ENCODE measurements at regions not wholly inside any gene's neighbourhood (a gene's known extent, or its start where the extent isn't known, plus 50 kb on each side); places are given as distances from the start of the nearest gene placed in this dataset.

DNA sequence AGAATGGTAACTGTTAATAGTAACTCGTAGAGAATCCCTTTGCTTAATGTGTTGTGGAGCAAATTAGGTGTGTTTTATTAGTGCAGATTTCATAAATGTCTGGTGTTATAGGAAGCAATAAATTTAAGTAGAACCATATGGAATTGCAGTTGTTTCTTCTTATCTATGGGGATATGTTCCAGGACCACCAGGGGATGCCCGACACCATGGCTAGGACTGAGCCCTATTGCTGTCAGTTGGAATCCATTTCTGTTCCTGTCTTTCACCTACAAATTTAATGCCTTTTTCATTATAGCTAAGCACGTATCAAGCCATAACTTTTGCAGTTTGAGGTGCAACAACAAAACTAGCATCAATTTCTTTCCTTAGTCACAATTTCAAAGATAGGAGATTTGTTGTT, 72.5 kb downstream of the DDIT4L start:
- in situ Hi-C loops (cut with HindIII; ENCODE audit: low sequenced_read_pairs) = no loop called here
- DNase-seq (ENCODE audit: low read depth, low spot score) = no peak
- TF ChIP-seq, protein P1, sequence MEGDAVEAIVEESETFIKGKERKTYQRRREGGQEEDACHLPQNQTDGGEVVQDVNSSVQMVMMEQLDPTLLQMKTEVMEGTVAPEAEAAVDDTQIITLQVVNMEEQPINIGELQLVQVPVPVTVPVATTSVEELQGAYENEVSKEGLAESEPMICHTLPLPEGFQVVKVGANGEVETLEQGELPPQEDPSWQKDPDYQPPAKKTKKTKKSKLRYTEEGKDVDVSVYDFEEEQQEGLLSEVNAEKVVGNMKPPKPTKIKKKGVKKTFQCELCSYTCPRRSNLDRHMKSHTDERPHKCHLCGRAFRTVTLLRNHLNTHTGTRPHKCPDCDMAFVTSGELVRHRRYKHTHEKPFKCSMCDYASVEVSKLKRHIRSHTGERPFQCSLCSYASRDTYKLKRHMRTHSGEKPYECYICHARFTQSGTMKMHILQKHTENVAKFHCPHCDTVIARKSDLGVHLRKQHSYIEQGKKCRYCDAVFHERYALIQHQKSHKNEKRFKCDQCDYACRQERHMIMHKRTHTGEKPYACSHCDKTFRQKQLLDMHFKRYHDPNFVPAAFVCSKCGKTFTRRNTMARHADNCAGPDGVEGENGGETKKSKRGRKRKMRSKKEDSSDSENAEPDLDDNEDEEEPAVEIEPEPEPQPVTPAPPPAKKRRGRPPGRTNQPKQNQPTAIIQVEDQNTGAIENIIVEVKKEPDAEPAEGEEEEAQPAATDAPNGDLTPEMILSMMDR (IDR thresholded peaks at IDR 0.05; ENCODE audit: low read depth, low read length) = peak; percentile 8
- H3K4me3 ChIP-seq (ENCODE audit: low read depth, low read length) = no peak overlapping the region

DNA sequence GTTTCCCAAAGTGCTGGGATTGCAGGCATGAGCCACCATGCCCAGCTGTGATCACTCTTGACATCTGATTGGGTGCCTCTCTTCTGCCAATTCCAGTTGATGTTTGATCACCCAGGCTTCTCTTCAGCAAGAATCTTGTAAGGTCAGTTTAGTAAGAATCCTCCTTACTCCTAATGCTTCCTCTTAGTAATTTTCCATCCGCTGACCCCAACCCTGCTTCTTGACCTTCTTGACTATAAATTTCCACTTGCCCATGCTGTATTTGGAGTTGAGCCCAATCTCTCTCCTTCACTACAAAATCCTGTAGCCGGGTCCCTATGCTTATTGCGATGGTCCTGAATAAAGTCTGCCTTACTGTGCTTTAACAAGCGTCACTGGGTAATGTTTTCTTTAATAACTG, 75.4 kb downstream of the DDIT4L start:
- in situ Hi-C loops (cut with HindIII; ENCODE audit: low sequenced_read_pairs) = no loop called here
- H3K4me3 ChIP-seq (ENCODE audit: low read depth, low read length) = no peak overlapping the region
- no peak for DNase-seq (ENCODE audit: low read depth, low spot score)
- TF ChIP-seq, protein P1 (IDR thresholded peaks at IDR 0.05; ENCODE audit: low read depth, low read length) = no peak

DNA sequence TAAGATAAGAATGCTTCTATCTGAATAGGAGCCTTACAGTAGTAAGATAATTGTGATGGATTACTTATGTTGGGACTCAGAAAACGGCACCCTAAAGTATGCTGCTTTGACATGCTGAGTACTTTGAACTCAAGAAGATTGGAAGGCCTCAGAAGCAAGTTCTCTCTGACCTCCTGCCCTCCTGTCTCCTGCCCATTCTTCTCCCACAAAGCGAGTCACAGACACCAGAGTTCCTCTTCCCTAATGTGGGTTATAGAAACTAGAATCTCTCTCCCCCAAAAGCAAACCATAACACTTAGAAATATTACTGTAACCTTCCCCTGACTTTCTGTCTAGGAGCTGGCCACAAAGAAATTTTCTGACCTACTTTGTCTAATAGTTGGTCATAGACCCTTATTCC, 76.5 kb downstream of the DDIT4L start:
- in situ Hi-C loops (cut with HindIII; ENCODE audit: low sequenced_read_pairs) = no loop called here
- TF ChIP-seq, protein P1 (IDR thresholded peaks at IDR 0.05; ENCODE audit: low read depth, low read length) = no peak
- H3K4me3 ChIP-seq (ENCODE audit: low read depth, low read length) = no peak overlapping the region
- DNase-seq (ENCODE audit: low read depth, low spot score) = no peak

DNA sequence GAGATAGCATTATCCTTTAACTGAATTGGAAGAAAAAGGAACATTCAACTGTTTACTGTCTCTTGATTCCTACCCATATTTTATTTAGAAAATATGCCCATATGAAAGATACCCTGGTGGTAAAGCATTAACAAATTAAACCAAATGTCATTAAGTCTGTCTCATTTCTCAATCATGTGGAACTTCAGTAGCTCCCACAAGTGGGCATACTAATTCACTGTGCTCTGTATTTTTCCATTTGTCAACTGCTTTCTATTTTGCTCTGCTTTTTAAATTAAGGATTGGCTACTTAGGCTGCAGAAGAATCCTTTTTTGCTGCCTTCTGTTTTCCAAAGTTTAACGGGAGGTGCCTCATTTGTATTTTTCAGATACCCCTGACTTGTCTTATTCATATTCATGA, 77.2 kb downstream of the DDIT4L start:
- H3K4me3 ChIP-seq (ENCODE audit: low read depth, low read length) = no peak overlapping the region
- TF ChIP-seq, protein P1 (IDR thresholded peaks at IDR 0.05; ENCODE audit: low read depth, low read length) = no peak
- no peak for DNase-seq (ENCODE audit: low read depth, low spot score)
- in situ Hi-C loops (cut with HindIII; ENCODE audit: low sequenced_read_pairs) = no loop called here

DNA sequence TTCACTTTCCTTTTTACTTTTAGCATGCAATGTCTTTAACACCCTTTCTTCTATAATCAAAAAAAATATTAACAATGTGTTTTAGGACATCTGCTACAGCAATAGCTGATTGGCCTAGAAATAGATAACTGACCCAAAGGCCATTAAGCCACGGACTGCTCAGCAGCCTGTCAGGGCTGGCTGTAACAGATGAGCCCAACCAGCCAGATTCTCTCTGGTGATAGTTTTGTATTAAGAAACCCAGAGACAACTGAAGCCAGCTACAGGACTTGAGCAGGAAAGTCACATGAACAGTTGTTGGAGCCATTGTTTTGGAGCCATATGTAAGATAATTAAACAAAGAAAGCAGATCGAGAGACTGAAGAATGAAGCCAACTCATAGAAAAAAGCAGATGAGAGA, 80.3 kb downstream of the DDIT4L start:
- no peak overlapping the region for H3K4me3 ChIP-seq (ENCODE audit: low read depth, low read length)
- in situ Hi-C loops (cut with HindIII; ENCODE audit: low sequenced_read_pairs) = no loop called here
- DNase-seq (ENCODE audit: low read depth, low spot score) = no peak
- TF ChIP-seq, protein P1 (IDR thresholded peaks at IDR 0.05; ENCODE audit: low read depth, low read length) = no peak

DNA sequence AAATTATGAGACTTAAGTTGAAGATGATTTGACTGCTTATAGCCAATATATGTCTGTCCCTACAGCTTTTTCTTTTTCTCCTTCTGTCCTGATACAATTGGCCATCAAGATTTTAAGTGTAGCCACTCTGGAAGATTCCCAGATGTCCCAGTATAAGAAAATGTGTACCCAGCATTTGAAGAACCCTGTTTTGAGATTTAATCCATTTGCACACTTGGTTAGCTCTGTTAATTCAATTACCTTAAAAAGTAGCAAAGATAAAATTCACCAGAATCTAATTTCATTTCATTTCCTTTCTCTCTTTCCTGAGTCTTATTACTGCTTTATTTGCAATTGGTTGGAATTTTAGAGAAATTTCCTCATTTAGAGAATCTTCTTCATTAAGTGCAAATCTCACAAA, 81.4 kb downstream of the DDIT4L start:
- in situ Hi-C loops (cut with HindIII; ENCODE audit: low sequenced_read_pairs) = no loop called here
- DNase-seq (ENCODE audit: low read depth, low spot score) = no peak
- H3K4me3 ChIP-seq (ENCODE audit: low read depth, low read length) = no peak overlapping the region
- TF ChIP-seq, protein P1 (IDR thresholded peaks at IDR 0.05; ENCODE audit: low read depth, low read length) = no peak

DNA sequence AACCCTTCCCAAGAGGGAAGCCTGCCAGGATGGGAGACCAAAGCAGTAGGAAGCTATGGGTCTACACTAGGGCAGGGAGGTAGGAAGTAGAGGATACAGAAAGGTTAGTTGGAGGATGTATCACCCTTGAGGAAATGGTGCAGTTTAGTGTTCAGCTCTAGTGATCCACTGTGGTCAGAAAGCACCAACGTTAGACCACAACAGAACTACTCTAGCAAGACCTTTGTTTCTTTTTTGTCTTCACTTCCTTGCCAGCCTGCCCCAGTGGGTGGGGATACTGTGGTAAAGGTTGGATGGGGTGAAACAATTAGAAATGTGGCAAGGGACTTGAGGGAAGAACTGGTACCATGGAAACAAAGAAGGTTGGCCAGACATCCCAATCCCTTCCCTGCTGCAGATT, 83.3 kb downstream of the DDIT4L start:
- TF ChIP-seq, protein P1 (IDR thresholded peaks at IDR 0.05; ENCODE audit: low read depth, low read length) = no peak
- in situ Hi-C loops (cut with HindIII; ENCODE audit: low sequenced_read_pairs) = no loop called here
- DNase-seq (ENCODE audit: low read depth, low spot score) = no peak
- H3K4me3 ChIP-seq (ENCODE audit: low read depth, low read length) = no peak overlapping the region

Data from astrocyte of the spinal cord (primary cell).